HT-29 (cell line): ENCODE measurements at regions not wholly inside any gene's neighbourhood (a gene's known extent, or its start where the extent isn't known, plus 50 kb on each side); places are given as distances from the start of the nearest gene placed in this dataset.
"Not testable (repeated sequence)": the region's sequence is repeated elsewhere in the genome, so short reads cannot be mapped to it uniquely, and the experiment has no call there.

ENCODE experiments used
- DNase-seq: peaks from one replicate; pipeline ENCODE4 v3.0.0-alpha.2; 2015; ENCODE audit warnings: low spot score

DNA sequence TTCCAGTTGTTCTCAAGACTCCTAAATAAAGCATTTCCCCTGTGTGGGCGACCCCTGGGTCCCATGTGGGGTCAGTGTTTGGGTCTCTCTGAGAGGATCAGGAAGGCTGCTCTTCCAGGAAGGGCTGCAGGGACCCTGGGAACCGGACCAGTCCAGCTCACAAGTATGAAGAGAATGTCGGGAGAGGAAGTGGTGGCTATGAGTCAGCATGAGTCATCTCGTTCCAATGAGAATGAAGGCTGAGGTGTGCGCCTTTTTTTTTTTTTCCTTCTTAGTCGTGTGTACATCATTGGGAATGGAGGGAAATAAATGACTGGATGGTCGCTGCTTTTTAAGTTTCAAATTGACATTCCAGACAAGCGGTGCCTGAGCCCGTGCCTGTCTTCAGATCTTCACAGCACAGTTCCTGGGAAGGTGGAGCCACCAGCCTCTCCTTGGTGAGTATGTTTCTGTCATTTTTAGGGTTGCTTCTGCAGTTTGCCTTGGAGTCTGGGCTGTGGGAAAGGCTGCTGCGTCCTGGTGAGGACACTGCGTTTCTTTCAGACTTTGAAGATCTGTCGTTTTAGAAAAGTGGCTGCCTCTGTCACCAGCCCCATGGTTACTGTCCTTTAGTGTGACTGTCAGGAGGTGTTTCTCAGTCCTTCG lies 292.6 kb upstream of the PLGLB2 start:
- not testable (repeated sequence) for DNase-seq

DNA sequence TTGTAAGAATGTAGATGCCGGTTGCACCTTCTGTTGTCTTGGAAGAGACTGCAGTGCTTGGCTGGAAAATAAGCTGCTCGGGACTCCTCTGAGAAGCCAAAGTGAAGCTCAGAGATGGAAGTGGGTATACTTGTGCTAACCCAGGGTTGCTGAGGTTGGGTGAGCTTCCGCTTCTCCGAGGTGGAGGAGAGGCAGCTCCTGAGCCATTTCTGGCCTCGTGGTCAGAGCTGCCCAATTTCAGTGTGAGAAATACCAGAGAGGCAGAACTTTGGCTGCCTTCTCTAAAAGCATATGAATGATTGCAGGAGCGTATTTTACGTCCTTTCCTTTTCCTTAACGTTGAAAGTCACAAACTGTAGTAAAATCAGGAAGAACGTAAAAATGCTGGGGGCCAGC lies 292.0 kb upstream of the PLGLB2 start:
- not testable (repeated sequence) for DNase-seq

DNA sequence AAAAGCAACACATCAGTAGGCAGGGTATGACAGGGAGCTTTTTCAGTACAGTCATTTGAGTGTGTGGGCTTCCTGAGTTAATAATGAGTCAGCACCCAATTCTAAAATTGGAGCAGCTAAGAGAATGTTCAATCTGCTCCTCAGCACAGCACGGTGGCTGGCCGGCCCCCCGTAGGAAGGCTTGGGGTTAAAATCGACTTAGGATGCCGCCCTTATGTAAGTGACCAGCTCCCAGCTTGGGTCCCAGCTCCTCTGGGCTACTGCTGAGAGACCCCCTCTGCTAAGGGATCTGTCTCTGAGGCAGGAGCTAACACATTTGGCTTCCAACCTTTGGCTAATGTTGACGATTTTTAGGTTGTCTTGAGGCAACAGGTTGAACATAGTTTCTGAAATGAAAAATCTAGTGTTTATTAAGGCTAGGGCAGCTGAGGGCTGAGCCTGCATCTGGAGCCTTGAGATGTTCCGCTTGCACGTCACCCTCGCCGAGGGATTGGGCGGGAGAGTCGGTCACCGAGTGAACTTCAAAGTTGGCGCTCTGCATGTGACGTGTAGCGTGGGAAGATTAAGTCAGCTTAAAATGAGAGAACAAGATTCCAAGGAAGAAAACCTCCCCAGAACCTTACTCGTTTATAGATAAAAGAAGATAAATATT lies 291.3 kb upstream of the PLGLB2 start:
- DNase-seq, result peak; percentile 6

DNA sequence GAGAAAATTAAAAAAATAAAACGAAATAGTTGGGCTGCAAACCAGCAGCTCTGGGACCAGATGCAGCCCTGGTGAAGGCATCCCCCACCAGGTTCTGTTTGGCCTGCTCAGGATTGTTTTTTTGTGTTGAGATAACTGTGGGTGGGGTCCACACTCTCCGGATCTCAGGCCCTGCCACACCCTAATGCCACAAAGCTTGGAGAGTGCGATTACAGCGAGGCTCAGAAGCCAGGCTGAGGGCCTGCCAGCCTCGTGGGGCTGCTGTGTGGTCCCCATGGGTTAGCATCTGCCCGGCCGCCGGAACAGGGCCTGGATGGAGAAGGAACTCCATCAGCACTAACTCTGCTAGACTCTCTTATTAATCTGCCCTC lies 290.8 kb upstream of the PLGLB2 start:
- not testable (repeated sequence) for DNase-seq

DNA sequence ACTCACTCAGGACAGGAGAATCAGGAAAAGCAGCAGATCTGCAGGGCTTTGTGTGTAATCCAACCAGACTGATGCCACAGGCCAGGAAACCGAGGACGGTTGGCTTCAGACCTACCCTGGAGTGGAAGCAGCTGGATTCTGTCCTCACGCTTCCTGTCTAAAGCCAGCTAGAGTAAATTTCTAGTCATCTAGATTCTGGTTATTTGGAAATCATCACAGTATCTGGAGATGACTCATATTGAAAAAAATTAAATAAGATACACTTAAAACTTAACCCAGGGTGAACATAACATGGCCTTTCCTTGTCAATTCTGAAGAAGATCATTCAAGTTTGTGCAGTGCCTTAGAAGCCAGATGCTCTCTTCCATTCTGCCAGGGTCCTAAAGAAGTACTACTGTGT lies 288.9 kb upstream of the PLGLB2 start:
- DNase-seq, result not testable (repeated sequence)

DNA sequence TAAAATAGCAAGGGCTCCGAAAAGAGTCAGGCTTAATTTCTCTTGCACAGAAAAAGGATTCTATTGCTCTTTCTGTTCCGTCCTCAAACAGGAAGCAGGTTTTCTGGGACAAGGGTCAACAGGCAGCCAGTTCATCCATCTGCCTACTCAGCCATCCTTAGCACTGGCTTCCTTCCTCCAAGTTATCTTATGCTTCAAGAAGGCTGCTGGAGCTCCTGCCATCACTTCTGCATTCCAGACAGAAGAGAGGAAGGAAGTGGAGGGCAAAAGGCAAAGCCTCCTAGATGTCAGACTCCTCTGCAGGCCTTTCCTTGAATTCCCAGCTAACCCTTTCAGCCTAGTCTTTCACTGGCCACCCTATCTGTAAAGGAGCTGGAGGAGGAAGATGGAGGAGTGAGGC lies 287.8 kb upstream of the PLGLB2 start:
- DNase-seq, result not testable (repeated sequence)

DNA sequence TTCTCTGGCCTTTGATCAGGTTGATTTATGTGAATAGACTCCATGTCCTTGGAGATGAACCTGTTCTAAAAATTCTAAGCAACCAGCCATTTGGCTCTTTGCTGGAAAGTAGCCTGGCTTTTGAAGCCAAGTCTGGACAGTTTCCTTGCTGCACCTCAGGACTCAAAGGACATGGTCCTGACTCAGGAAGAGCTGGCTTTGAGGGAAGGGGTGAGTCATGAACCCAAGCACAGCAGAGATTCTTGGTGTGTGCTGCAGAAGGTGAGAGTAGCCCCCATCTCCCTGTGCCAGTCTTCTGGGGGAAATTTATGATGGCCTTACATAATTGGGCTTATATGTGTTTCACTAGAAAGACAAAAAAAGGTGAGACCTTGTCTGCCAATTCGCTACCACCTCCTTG lies 287.2 kb upstream of the PLGLB2 start:
- not testable (repeated sequence) for DNase-seq

DNA sequence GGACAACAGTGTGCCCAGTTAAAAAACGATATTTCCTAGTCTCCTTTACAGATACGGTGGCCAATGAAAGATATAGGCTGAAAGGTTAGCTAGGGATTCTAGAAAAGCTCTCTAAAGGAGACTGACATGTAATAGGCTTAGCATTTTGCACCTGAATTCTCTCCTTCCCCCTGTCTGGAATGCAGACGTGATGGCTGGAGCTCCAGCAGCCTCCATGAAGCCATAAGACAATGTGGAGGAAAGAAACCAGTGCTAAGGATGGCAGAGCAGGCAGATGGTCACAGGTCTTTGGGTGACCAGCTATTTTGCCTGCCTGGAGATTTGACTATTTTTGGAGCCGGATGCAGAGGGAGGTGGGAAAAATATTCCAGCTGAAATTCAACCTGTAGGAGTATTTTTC lies 286.2 kb upstream of the PLGLB2 start:
- not testable (repeated sequence) for DNase-seq

DNA sequence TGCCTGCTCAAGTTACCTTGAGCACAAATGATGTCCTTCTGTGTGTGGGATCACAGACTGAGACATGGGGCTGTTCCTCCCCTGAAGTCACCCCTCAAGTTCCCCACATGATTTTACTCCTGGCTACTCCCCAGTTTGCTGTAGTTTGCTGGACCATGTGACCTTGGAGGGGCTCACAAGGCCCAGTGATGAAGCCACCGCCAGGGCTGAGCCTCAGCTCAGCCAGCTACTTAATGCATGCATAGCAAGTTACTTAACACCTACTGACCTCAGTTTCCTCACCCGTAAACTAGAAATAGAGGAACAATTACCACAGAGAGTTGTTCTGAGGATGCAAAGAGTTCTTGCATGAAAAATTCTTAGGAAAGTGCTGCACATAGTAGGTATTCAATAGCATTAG lies 283.7 kb upstream of the PLGLB2 start:
- DNase-seq, result not testable (repeated sequence)

DNA sequence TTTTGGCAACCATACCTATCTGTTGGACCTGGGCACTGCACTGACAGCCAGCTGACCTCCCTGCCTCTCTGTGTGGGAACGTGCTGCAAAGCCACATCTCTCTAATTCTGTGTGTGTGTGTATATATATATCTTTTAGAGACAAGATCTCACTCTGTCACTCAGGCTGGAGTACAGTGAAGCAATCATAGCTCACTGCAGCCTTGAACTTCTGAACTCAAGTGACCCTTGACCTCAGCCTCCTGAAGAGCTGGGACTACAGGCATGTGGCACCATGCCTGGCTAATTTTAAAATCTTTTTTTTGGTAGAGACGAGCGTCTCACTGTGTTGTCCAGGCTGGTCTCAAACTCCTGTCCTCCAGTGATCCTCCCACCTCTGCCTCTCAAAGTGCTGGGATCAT lies 282.2 kb upstream of the PLGLB2 start:
- not testable (repeated sequence) for DNase-seq

DNA sequence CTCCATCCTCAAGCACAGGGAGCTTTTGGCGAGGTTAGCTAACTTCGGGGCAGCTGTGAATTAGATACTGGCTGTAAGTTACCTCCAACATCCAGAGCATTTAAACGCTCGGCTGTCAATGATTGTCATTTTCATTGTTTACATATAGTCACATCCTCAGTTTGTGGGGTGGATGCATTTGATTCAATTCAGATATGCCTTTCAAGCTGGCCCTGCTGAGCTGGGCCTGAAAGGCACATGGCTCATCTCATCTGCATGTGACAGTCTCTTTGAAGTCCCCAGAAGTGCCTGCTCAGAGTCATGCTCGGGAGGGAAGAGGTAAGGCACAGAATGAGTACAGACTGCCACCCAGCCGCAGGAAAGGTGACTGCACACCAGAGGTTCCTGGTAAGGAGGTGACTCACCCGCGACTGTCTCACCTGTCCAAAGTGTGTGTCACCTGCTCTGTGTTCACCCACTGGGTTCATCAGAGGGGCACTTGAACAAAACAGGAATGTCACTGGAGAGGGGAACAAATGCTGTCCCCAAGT lies 281.2 kb upstream of the PLGLB2 start:
- DNase-seq, result peak; percentile 57

DNA sequence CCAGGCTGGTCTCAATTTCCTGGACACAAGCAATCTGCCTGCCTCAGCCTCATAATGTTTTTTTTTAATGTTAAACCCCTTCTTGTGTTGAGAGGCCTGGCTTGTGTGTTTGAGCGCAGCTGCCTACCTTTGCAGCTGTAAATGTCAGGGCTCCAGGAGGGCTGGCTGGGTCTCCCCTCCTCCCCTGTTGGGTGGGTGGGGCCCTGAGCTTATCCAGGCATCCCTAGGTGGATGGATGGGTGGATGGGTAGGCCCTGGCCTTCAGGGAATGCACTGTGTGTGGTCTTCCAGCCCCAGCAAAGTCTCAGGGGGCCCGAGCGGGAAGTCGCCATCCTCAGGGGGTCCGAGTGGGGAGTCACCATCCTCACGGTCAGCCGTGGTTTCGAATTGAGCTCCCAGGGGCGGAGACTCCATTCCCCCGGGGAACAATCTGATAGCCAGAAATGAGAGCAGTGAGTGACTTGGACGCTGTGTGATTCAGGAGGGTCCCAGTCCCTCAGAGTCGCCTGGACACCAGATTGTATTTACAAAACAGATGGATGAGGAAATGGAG lies 279.4 kb upstream of the PLGLB2 start:
- DNase-seq, result not testable (repeated sequence)

DNA sequence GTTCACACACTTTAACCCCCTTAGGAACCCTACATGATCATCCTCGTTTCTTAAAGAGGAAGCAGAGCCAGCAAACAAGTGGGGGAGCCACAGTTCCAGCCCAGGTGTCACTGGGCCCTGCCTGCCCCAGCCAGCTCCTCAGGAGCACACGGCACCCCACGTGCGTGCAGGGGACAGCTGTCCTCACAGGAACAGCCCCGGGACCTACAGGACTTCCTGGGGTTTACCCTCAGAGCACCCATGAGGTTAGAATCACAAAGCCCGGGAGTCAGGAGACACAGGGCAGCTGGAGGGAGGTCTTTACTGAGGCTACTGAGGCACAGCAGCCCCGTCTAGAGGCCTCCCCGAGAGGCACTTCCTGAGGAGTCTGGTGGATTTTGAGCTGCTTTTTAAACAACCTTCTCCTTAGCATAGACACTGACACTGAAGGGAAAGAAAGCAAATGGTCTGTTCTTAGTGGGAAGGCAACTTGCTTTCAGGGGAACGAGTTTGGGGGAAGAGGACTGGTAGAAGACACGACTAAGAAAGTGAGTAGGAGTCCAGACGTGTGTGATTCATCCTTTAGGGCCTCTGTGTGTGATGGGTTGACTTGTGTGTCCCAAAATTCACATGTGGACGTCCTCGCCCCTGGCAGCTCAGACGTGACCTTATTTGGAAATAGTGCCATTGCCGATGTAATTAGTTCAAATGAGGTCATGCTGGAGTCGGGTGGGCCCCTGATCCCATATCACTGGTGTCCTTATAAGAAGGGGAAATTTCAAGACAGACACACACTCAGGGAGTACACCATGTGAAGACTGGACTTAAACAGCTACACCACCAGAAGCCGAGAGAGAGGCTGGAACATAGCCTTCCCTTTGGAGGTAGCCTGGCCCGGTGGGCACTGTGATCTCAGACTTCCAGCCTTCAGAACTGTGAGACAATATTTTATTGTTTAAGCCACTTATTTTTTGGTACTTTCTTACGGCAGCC lies 278.4 kb upstream of the PLGLB2 start:
- not testable (repeated sequence) for DNase-seq

DNA sequence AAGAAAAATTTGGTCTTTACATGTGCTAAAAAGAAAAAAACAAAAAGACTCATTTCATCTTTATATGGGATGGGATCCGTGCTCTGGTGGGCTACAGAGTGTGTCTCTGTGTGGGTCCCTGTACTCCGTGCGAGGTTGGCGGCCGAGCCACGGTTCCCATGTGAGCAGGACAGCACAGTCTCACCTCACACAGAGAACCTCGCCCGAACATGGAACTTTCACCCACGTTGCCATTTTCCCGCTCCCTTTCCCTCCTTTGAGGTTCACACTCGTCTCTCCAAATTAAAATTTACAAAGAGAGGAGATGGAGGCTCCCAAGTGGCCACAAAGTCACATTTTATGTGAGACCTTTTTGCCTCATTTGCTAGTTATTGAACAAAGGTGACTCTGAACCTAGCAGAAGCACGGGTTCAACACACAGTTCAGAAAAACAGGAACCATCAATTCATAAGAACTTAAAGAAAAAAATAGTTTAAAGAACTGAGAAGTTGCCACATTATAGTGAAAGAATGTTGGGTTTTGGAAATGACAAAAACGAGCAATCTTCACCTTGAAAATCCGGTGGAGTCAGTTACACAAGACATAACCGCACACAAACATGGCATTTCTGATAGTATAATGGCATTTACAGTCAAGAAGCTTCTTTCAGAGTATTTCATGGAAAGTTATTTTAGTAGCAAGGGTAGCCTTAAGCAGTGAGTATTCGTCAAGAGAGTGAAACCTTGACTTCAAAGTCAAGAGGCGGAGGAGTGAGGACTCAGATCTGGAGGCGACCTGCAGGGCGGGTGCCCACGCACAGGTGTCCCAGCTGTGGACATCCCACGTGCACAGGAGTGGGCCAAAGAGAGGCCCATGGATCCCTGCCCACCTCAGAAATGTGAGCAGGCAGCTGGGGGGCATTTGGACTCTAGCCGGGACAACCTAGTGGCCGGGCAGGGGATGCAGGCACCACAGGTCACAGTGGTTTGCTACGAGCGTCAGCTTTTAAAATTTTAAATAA lies 277.2 kb upstream of the PLGLB2 start:
- not testable (repeated sequence) for DNase-seq

DNA sequence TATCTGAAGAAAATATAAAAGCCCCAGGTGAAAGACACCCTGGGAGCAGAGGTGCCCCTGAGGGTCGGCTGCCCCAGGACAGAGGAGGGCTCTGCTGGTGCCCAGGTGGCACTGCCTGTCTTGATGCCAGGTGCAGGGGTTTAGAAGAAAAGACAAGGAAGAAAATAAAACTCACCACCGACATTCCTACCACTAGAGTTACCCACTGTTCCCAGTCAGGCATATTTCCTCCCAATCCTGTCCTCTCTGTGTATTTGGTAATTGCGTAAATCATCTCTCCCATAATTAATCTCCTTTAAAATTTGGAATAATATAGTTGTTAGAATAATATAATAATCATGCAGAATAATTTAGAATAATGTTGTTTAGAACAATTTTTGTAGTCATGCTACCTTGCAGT lies 276.4 kb upstream of the PLGLB2 start:
- not testable (repeated sequence) for DNase-seq

DNA sequence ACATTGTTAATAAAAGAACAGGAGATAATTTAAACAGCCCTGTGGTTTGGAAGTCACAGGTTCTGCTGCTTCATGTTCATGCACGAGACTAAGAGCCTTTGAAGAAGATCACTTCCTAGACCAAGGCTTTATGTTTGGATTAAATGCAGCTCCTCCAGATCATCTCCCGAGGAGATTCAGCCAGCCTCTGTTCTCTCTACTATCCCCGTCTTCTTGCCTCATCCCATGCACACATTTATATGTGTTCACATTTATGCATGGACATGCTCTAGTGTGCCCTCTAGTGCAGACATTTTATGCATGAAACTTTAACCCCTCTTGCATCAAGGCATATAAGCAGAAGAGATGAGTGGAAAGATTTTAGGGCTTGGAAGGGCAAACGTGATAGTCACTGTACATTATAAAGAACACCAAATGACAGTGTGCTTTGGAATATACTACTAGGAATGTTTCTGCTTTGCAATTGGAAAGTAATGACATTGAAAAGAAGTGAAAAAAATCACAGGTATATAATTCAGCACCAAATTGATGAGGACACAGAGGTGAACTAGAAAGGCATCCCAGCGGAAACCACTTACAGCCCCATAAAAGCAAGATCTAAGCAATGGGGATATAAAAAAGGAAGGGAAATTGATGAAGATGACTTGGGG lies 271.5 kb upstream of the PLGLB2 start:
- not testable (repeated sequence) for DNase-seq

DNA sequence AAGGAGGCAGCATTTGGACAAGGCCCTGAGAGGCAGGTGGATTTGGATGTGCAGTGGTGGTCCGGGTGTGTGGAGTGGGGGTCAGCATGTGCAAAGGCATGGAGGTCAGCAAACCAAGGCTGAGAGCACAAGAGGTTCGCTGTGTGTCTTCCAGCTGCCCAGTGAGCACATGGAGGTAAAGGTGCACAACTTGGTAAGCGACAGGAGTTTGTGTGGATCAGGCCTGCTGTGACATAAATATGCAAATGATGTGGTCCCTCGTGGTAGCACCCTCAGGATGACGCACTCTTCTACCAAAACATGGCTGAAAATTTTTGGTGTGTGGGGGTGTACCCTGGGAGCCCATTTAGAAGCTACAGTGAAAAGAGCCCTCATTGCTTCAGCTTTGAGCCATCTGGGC lies 271.0 kb upstream of the PLGLB2 start:
- not testable (repeated sequence) for DNase-seq

DNA sequence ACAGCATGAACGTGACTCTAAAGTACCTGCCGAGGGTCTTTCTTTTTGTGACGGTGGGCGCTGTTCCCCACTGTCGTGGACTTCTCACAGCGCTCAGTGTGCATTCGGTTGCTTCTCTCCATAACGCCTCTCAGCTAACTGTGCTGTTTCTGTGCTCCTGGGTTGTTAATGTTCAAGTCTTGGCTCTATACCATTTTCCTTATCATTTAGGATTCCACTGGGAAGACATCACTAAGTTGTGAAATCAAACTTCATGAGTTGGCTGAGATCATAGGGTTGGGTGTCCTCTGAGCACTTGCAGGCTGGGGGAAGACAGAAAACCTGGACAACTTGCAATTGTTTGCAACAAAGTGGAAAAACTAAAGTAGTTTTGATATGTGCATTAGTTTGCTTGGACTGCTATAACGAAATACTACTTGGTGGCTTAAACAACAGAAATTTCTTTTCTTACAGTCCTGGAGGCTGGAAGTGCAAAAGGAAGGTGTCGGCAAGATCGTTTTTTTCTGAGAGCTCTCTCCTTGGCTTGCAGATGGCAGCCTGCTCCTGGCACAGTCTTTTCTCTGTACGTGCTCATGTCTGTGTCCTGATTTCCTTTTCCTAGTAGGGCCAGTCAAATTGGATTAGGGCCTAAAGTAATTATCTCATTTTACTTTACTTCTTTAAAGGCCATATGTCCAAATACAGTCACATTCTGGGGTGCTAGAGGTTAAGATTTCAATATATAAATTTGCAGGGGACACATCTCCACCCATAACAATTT lies 270.0 kb upstream of the PLGLB2 start:
- DNase-seq, result not testable (repeated sequence)

DNA sequence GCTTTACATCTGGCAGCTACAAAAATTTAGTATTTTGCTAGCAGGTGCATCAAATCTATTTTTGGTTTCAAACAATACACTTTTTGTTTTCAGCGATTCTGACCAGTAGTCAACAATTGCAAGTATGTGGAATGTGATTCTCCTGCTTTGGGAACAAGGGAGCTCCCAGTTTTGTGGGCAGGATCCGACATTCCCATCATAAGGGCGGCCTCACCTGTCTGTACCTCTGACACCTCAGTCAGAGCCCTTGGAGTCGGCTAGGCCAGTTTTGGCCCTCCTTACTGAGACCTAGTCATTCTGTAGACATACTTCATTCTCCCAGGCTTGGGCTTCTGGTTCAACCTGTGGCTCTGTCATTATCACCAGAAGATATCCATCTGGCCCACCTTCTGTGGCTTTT lies 269.0 kb upstream of the PLGLB2 start:
- not testable (repeated sequence) for DNase-seq
